Esophagus muscularis mucosa (tissue), 4 donors: ENCODE measurements at regions not wholly inside any gene's neighbourhood (a gene's known extent, or its start where the extent isn't known, plus 50 kb on each side); places are given as distances from the start of the nearest gene placed in this dataset.

Source experiments
- DNase-seq: peaks from one replicate; pipeline ENCODE4 v3.0.0-alpha.2; 2017; ENCODE audit errors: extremely low spot score
- H3K27ac ChIP-seq, 4 donors: fragments of 200-600 bp; sonication (generic); replicated peaks in 1 of 4; 1 replicate in 3 of 4; 2 replicates in 1 of 4; pipeline ENCODE4 v1.5.1; 2016 to 2019; ENCODE audit warnings: mild to moderate bottlenecking in 1 of 4
- H3K27me3 ChIP-seq, 4 donors: fragments of 200-600 bp; sonication (generic); one replicate each; pipeline versions ENCODE4 v1.5.1 to v1.6.0; 2016 to 2019
- H3K36me3 ChIP-seq, 4 donors: fragments of 200-600 bp; sonication (generic); one replicate each; pipeline ENCODE4 v1.5.1; 2016 to 2019
- H3K4me1 ChIP-seq, 4 donors: fragments of 200-600 bp; sonication (generic); one replicate each; pipeline ENCODE4 v1.5.1; 2016 to 2019
- H3K4me3 ChIP-seq, 4 donors: fragments of 200-600 bp; sonication (generic); 1 replicate in 2 of 4; 2 replicates in 2 of 4; pipeline ENCODE4 v1.5.1; 2016 to 2019; ENCODE audit warnings: mild to moderate bottlenecking in 4 of 4, moderate library complexity in 1 of 4
- H3K9me3 ChIP-seq, 4 donors: fragments of 200-600 bp; sonication (generic); 1 replicate in 3 of 4; 2 replicates in 1 of 4; pipeline ENCODE4 v1.5.1; 2016 to 2019
- EP300 ChIP-seq: sonication (generic); formaldehyde crosslinking; IDR thresholded peaks from one replicate; pipeline ENCODE4 v1.6.1; 2017; ENCODE audit warnings: antibody characterized with exemption
- POLR2A ChIP-seq: fragments of 450-650 bp; IDR thresholded peaks from one replicate; pipeline ENCODE4 v1.6.1; 2017; ENCODE audit warnings: antibody characterized with exemption, moderate library complexity, mild to moderate bottlenecking, low read depth
- POLR2AphosphoS5 ChIP-seq, 2 donors: sonication (generic); formaldehyde crosslinking; IDR thresholded peaks; one replicate each; pipeline ENCODE4 v1.6.1; 2017; ENCODE audit warnings: antibody characterized with exemption in 2 of 2
- WGBS: methylation state at CpG from one replicate; pipeline ENCODE4 v1.1.5; 2018; 5-methylcytosine and 5-hydroxymethylcytosine counted together
- intact Hi-C: fragments of 100-400 bp; cut with DNase I; formaldehyde crosslinking; loops from one replicate; pipeline ENCODE4 v1.15.1; 2023
- TF ChIP-seq, protein P1 (sequence below), 3 experiments: fragments of 200-600 bp in 2 of 3; fragments of 450-650 bp in 1 of 3; sonication (generic) in 2 of 3; IDR thresholded peaks; one replicate each; pipeline ENCODE4 v1.5.1; 2017 to 2019; ENCODE audit warnings: antibody characterized with exemption in 3 of 3, mild to moderate bottlenecking in 2 of 3, moderate library complexity in 1 of 3

DNA sequence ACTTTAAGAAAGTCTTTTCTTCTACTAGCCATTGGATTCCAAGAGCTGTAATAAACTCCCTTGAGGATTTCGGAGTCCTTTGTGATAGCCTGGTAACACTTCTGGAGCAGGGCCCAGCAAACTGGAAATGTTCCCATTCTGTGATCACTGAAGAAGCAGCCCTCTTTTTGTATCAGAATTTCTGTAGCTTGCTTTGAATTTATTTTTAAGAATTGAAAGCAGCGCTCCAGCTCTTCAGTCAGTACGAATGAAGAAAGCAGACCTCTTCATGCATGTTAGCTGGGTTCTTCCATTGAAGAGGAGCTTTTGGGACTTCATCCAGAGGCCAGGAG is 141.5 kb downstream of the AKAP11 start:
- H3K4me1 ChIP-seq, result no peaks in the 10 kb centered on the region
- no peak for DNase-seq
- no peak overlapping the region for H3K4me3 ChIP-seq
- H3K36me3 ChIP-seq, result no peaks in the 10 kb centered on the region
- WGBS, result 75% methylated on average over 3 of the region's 3 CpGs
- no peak overlapping the region for H3K27ac ChIP-seq
- TF ChIP-seq POLR2AphosphoS5 (IDR thresholded peaks at IDR 0.05) (no peak), POLR2A (no peak), EP300 (no peak)
- TF ChIP-seq, protein P1, sequence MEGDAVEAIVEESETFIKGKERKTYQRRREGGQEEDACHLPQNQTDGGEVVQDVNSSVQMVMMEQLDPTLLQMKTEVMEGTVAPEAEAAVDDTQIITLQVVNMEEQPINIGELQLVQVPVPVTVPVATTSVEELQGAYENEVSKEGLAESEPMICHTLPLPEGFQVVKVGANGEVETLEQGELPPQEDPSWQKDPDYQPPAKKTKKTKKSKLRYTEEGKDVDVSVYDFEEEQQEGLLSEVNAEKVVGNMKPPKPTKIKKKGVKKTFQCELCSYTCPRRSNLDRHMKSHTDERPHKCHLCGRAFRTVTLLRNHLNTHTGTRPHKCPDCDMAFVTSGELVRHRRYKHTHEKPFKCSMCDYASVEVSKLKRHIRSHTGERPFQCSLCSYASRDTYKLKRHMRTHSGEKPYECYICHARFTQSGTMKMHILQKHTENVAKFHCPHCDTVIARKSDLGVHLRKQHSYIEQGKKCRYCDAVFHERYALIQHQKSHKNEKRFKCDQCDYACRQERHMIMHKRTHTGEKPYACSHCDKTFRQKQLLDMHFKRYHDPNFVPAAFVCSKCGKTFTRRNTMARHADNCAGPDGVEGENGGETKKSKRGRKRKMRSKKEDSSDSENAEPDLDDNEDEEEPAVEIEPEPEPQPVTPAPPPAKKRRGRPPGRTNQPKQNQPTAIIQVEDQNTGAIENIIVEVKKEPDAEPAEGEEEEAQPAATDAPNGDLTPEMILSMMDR (IDR thresholded peaks at IDR 0.05), result no peak
- H3K27me3 ChIP-seq, result no peaks in the 10 kb centered on the region
- intact Hi-C loops, result no loop called here
- H3K9me3 ChIP-seq, result no peaks in the 10 kb centered on the region

DNA sequence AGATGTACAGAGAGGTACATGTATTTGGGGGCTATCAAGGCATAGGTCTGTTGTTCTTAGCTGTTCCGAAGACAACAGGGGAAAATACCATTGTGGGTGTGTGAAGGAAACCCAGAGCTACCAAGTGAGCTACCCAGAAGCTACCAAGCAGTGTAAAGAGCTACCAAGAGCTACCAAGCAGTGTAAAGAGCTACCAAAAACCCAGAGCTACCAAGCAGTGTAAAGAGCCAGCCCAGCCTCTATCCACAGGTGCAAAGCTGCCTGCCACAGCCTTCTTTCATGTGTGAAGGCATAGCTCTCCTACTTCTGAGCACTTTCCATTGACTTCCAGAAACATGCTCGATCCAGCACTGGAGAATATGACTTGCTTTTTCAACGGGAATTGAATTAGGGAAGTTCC is 145.7 kb downstream of the AKAP11 start:
- H3K4me3 ChIP-seq, result no peak overlapping the region
- H3K27me3 ChIP-seq, result no peaks in the 10 kb centered on the region
- 85% methylated on average over 3 of the region's 3 CpGs for WGBS
- H3K27ac ChIP-seq, result no peak overlapping the region
- DNase-seq, result no peak
- H3K36me3 ChIP-seq, result no peaks in the 10 kb centered on the region
- TF ChIP-seq POLR2AphosphoS5 (IDR thresholded peaks at IDR 0.05), result no peak
- TF ChIP-seq, protein P1 (IDR thresholded peaks at IDR 0.05), result no peak
- TF ChIP-seq POLR2A, result no peak
- TF ChIP-seq EP300, result no peak
- no peaks in the 10 kb centered on the region for H3K4me1 ChIP-seq
- no peaks in the 10 kb centered on the region for H3K9me3 ChIP-seq
- intact Hi-C loops, result no loop called here

DNA sequence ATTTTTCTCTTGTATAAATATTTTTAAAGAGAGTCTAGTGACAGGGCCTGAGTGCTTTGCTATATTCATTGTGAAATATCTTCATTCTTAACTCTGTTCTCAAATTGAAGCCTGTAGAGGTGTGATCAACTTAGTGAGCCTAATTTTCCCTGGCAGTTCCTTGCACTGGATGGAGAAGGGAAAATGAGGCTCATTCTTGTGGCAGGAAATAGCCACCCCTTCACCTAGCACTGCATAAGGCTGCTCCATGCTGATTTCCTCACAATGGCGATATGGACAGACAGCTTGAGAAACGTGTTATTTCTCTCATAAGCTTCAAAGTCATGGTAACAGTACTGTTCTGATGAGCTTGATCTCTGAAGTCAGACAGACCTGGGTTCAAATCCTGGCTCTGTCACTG is 146.2 kb downstream of the AKAP11 start:
- no peak overlapping the region for H3K27ac ChIP-seq
- WGBS, result 76% methylated on average over 2 of the region's 2 CpGs

DNA sequence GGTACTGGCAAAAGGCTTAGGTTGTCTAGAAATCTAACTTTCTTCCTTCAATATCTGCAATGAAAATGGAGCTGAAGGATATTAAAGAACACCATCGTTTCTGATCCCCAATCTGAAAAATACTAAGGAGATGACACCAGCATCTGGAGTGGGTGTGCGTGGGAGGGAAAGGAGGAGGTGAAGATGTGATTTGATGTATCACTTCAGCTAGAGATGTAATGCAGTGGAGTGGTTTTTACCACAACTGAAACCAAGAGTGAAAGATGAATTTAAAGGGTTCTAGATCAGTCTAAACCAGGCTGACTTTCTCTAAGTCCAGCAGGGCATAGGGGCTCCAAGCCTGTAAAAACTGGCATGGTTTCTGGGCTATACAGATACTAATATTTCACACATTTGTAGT is 148.4 kb downstream of the AKAP11 start:
- no peak for DNase-seq
- intact Hi-C loops, result no loop called here
- Histone ChIP-seq H3K9me3 (peaks cover 0 to 8% (median 0%) of the 10 kb centered on the region in 4 donors), H3K4me1 (no peaks in the 10 kb centered on the region), H3K27me3 (no peaks in the 10 kb centered on the region), H3K27ac (no peak overlapping the region), H3K36me3 (no peaks in the 10 kb centered on the region), H3K4me3 (no peak overlapping the region)
- TF ChIP-seq, protein P1 (IDR thresholded peaks at IDR 0.05), result no peak
- TF ChIP-seq POLR2A (no peak), EP300 (no peak), POLR2AphosphoS5 (IDR thresholded peaks at IDR 0.05) (no peak)
- WGBS, result 95% methylated on average over 2 of the region's 2 CpGs

More for the DNA sequence above, 146.2 kb downstream of the AKAP11 start:
- Histone ChIP-seq H3K4me1 (no peaks in the 10 kb centered on the region), H3K36me3 (no peaks in the 10 kb centered on the region), H3K4me3 (no peak overlapping the region), H3K27me3 (no peaks in the 10 kb centered on the region), H3K9me3 (no peaks in the 10 kb centered on the region)
- TF ChIP-seq, protein P1 (IDR thresholded peaks at IDR 0.05), result no peak
- TF ChIP-seq EP300 (no peak), POLR2A (no peak), POLR2AphosphoS5 (IDR thresholded peaks at IDR 0.05) (no peak)
- DNase-seq, result no peak
- intact Hi-C loops, result no loop called here

DNA sequence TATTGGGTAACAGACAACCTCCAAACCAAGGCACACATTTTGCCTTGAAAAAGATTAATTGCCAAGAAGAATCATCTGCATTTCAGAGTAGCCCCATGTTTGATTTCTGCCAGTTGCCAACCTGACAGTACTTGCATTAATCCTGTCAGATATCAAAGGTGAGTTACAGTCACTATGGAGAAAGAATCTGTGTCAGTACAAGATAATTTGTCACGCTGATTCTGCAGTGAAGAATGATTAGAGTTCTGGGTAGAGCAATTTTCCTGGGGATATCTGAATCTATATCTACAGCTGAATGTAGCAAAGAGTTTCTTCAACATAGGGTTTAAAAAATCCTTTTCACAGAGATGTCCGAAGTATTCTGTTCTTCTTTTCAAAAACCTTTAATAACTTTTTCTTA is 150.7 kb downstream of the AKAP11 start:
- no peak for DNase-seq
- 82% methylated on average over 2 of the region's 2 CpGs for WGBS
- Histone ChIP-seq H3K27ac (no peak overlapping the region), H3K4me3 (no peak overlapping the region), H3K36me3 (no peaks in the 10 kb centered on the region), H3K27me3 (no peaks in the 10 kb centered on the region), H3K9me3 (peaks cover 0 to 8% (median 0%) of the 10 kb centered on the region in 4 donors), H3K4me1 (no peaks in the 10 kb centered on the region)
- TF ChIP-seq POLR2AphosphoS5 (IDR thresholded peaks at IDR 0.05) (no peak), EP300 (no peak), POLR2A (no peak)
- TF ChIP-seq, protein P1 (IDR thresholded peaks at IDR 0.05), result no peak
- intact Hi-C loops, result no loop called here
